HCT116 (cell line): ENCODE measurements at regions not wholly inside any gene's neighbourhood (a gene's known extent, or its start where the extent isn't known, plus 50 kb on each side); places are given as distances from the start of the nearest gene placed in this dataset.

Experiments used
- ATAC-seq: fragments of 200-7000 bp; cut with Tn5 transposase; 2 replicates; pipeline ENCODE4 v1.9.1; 2020; ENCODE audit warnings: mild to moderate bottlenecking, moderate library complexity
- BruUV-seq: library from RNA; stranded (reverse); fragments of 400-500 nt; replicated peaks from 2 replicates; lab custom pipeline; 2021; lab: Mats Ljungman, UMichigan
- CTCF ChIA-PET: fragments of 300-600 bp; sonication (Branson Sonifier 250); formaldehyde crosslinking; loops from one replicate; lab custom pipeline; 2021; ENCODE audit warnings: antibody characterized with exemption; lab: Charles Lee
- POLR2A ChIA-PET: fragments of 300-600, 350-600 bp; sonication (Branson Sonifier 250); formaldehyde crosslinking; loops from one replicate; lab custom pipeline; 2021; ENCODE audit warnings: antibody characterized with exemption; lab: Charles Lee
- RAD21 ChIA-PET, 2 experiments: fragments of 300-600 bp; sonication (Branson Sonifier 250); formaldehyde crosslinking; loops; one replicate each; lab custom pipeline; 2023; ENCODE audit warnings: low total read pairs in 2 of 2; ENCODE audit not compliant: uncharacterized antibody in 2 of 2, unreplicated experiment in 2 of 2, low non-redundant PET in 1 of 2; lab: Charles Lee
- DNase-seq: peaks from one replicate; pipeline ENCODE4 v3.0.0-alpha.2; 2010; ENCODE audit warnings: low read depth, low spot score
- H2AFZ ChIP-seq: fragments of 200-600 bp; shearing (Covaris generic), sonication (generic); 2 replicates; pipeline ENCODE4 v1.6.1; 2017; ENCODE audit warnings: low read depth, mixed run types, mixed read lengths, antibody characterized with exemption, low read length; ENCODE audit not compliant: poor library complexity, severe bottlenecking
- H3K27ac ChIP-seq: 2 replicates; pipeline ENCODE4 v1.5.1; 2012; ENCODE audit warnings: low read depth, low read length
- H3K27me3 ChIP-seq: fragments of 200-600 bp; sonication (generic); 2 replicates; pipeline ENCODE4 v1.6.1; 2016; ENCODE audit warnings: mixed run types, low read length, mixed read lengths; ENCODE audit not compliant: insufficient read depth
- H3K36me3 ChIP-seq, 2 experiments: fragments of 200-500 bp in 1 of 2; fragments of 200-600 bp in 1 of 2; sonication (Bioruptor generic) in 1 of 2; sonication (generic) in 1 of 2; 2 replicates each; pipeline versions ENCODE4 v1.5.1 to v1.6.1; 2014 to 2016; ENCODE audit warnings: low read length in 2 of 2, inconsistent platforms in 1 of 2, mixed read lengths in 1 of 2, mixed run types in 1 of 2; ENCODE audit not compliant: insufficient read depth in 2 of 2, control insufficient read depth in 1 of 2
- H3K4me1 ChIP-seq, 2 experiments: fragments of 200-600 bp in 1 of 2; sonication (generic) in 1 of 2; 2 replicates each; pipeline versions ENCODE4 v1.5.1 to v1.6.1; 2012 to 2017; ENCODE audit warnings: low read length in 2 of 2, inconsistent platforms in 1 of 2, mild to moderate bottlenecking in 1 of 2, mixed read lengths in 1 of 2, mixed run types in 1 of 2, moderate library complexity in 1 of 2; ENCODE audit not compliant: insufficient read depth in 2 of 2, control insufficient read depth in 1 of 2
- H3K4me2 ChIP-seq: fragments of 200-600 bp; sonication (generic); 2 replicates; pipeline ENCODE4 v1.6.1; 2017; ENCODE audit warnings: mixed run types, low read length, mixed read lengths
- H3K4me3 ChIP-seq, 2 experiments: fragments of 200-600 bp in 1 of 2; sonication (generic) in 1 of 2; replicated peaks in 1 of 2; 2 replicates each; pipeline ENCODE4 v1.5.1; 2011 to 2016; ENCODE audit warnings: low read length in 2 of 2, control low read depth in 1 of 2, low read depth in 1 of 2, mild to moderate bottlenecking in 1 of 2, mixed read lengths in 1 of 2, mixed run types in 1 of 2
- H3K79me2 ChIP-seq: fragments of 200-600 bp; sonication (generic); 2 replicates; pipeline ENCODE4 v1.6.1; 2017; ENCODE audit warnings: mild to moderate bottlenecking, mixed run types, low read length, moderate library complexity, mixed read lengths; ENCODE audit not compliant: insufficient read depth
- H3K9ac ChIP-seq: fragments of 200-600 bp; sonication (generic); 2 replicates; pipeline ENCODE4 v1.6.1; 2016; ENCODE audit warnings: low read length, mixed read lengths
- H3K9me2 ChIP-seq: fragments of 200-600 bp; sonication (generic), shearing (Covaris generic); 2 replicates; pipeline ENCODE4 v1.6.1; 2017; ENCODE audit warnings: mixed run types, mild to moderate bottlenecking, moderate library complexity; ENCODE audit not compliant: insufficient read depth
- H3K9me3 ChIP-seq, 2 experiments: fragments of 200-500 bp in 1 of 2; fragments of 200-600 bp in 1 of 2; sonication (Bioruptor generic) in 1 of 2; sonication (generic) in 1 of 2; 2 replicates each; pipeline ENCODE4 v1.6.1; 2014 to 2017; ENCODE audit warnings: low read length in 2 of 2, mixed read lengths in 2 of 2, inconsistent platforms in 1 of 2, low read depth in 1 of 2, mild to moderate bottlenecking in 1 of 2, mixed run types in 1 of 2, moderate library complexity in 1 of 2; ENCODE audit not compliant: control insufficient read depth in 1 of 2, insufficient read depth in 1 of 2
- H4K20me1 ChIP-seq: fragments of 200-600 bp; sonication (generic), shearing (Covaris generic); 2 replicates; pipeline ENCODE4 v1.6.1; 2017; ENCODE audit warnings: mixed run types, mild to moderate bottlenecking, moderate library complexity; ENCODE audit not compliant: insufficient read depth
- CEBPB ChIP-seq: IDR thresholded peaks from 2 replicates; pipeline ENCODE4 v1.6.1; 2012; ENCODE audit warnings: low read depth
- EGR1 ChIP-seq: IDR thresholded peaks from 2 replicates; pipeline ENCODE4 v1.6.1; 2012; ENCODE audit warnings: low read depth
- EZH2phosphoT487 ChIP-seq: fragments of 200-600 bp; IDR thresholded peaks from 2 replicates; pipeline ENCODE4 v1.6.1; 2018; ENCODE audit warnings: antibody characterized with exemption, borderline replicate concordance
- FOSL1 ChIP-seq: IDR thresholded peaks from 2 replicates; pipeline ENCODE4 v1.6.1; 2012; ENCODE audit warnings: low read depth
- JUND ChIP-seq: IDR thresholded peaks from 2 replicates; pipeline ENCODE4 v1.6.1; 2012
- POLR2AphosphoS5 ChIP-seq: IDR thresholded peaks from 2 replicates; pipeline ENCODE4 v1.6.1; 2011; ENCODE audit warnings: mild to moderate bottlenecking, low read depth, low read length, moderate library complexity
- REST ChIP-seq: IDR thresholded peaks from 2 replicates; pipeline ENCODE4 v1.6.1; 2012; ENCODE audit warnings: low read depth
- SIN3A ChIP-seq: IDR thresholded peaks from 2 replicates; pipeline ENCODE4 v1.6.1; 2012; ENCODE audit warnings: low read depth
- SP1 ChIP-seq: IDR thresholded peaks from 2 replicates; pipeline ENCODE4 v1.6.1; 2012; ENCODE audit warnings: low read depth
- SRF ChIP-seq: IDR thresholded peaks from 2 replicates; pipeline ENCODE4 v1.6.1; 2012; ENCODE audit warnings: low read depth
- ZFX ChIP-seq: fragments of 450-650 bp; IDR thresholded peaks from 2 replicates; pipeline ENCODE4 v1.6.1; 2017
- ZNF274 ChIP-seq: fragments of 200-500 bp; sonication (Bioruptor generic); IDR thresholded peaks from 2 replicates; pipeline ENCODE4 v1.6.1; 2014; ENCODE audit warnings: mild to moderate bottlenecking, low read depth, low read length, inconsistent platforms
- intact Hi-C: fragments of 100-400 bp; cut with micrococcal nuclease; formaldehyde crosslinking; loops from 2 replicates; pipeline ENCODE4 v1.10.0; 2022
- TF ChIP-seq, protein P1 (sequence below): IDR thresholded peaks from 2 replicates; pipeline ENCODE4 v1.6.1; 2012
- TF ChIP-seq, protein P2 (sequence below): IDR thresholded peaks from 2 replicates; pipeline ENCODE4 v1.6.1; 2012
- TF ChIP-seq, protein P3 (sequence below), 3 experiments: fragments of 200-600 bp in 1 of 3; sonication (generic) in 1 of 3; IDR thresholded peaks in 2 of 3; conservative IDR thresholded peaks in 1 of 3; 2 replicates each; pipeline ENCODE4 v1.5.1; 2012 to 2017; ENCODE audit warnings: low read depth in 2 of 3, low read length in 2 of 3, antibody characterized with exemption in 1 of 3, borderline replicate concordance in 1 of 3, control low read depth in 1 of 3, mild to moderate bottlenecking in 1 of 3, mixed read lengths in 1 of 3, mixed run types in 1 of 3, moderate library complexity in 1 of 3; ENCODE audit not compliant: insufficient read depth in 1 of 3

DNA sequence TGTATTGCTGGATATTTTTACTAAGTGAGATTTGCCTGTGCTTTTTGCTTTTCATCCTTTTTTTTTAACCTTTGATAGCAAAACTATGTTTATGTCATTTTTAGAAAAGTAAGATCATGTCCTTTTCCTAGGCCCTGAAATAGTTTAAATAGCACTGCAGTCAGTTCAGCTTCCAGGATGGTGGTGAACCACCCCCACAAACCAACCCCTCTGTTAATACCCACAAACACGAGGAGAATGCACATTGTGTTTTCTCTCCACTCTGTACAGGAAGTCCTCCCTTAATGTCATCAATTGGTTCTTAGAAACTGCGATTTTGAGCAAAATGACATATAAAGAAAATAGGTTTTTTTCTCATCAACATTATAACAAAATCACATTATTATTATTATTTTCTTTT is 117.7 kb upstream of the DSCAM start:
- H3K4me2 ChIP-seq, result no peak overlapping the region
- H3K27me3 ChIP-seq, result no peaks in the 10 kb centered on the region
- H3K4me3 ChIP-seq, result no peak overlapping the region
- no peaks in the 10 kb centered on the region for H4K20me1 ChIP-seq
- BruUV-seq, result no TSS peak
- DNase-seq (no peak), ATAC-seq (no peak)
- H2AFZ ChIP-seq, result no peak overlapping the region
- no peak overlapping the region for H3K27ac ChIP-seq
- no peak overlapping the region for H3K9ac ChIP-seq
- no peaks in the 10 kb centered on the region for H3K9me2 ChIP-seq
- intact Hi-C loops, result no loop called here
- ChIA-PET POLR2A (no interaction called here), RAD21 (no interaction called here), CTCF (no interaction called here)
- no peaks in the 10 kb centered on the region for H3K36me3 ChIP-seq
- peaks cover 0 to 17% of the 10 kb centered on the region in 2 experiments; a peak in 2 of 4 replicates for H3K9me3 ChIP-seq
- TF ChIP-seq ZNF274, result no peak
- no peak for TF ChIP-seq SRF
- no peaks in the 10 kb centered on the region for H3K4me1 ChIP-seq
- H3K79me2 ChIP-seq, result no peaks in the 10 kb centered on the region

DNA sequence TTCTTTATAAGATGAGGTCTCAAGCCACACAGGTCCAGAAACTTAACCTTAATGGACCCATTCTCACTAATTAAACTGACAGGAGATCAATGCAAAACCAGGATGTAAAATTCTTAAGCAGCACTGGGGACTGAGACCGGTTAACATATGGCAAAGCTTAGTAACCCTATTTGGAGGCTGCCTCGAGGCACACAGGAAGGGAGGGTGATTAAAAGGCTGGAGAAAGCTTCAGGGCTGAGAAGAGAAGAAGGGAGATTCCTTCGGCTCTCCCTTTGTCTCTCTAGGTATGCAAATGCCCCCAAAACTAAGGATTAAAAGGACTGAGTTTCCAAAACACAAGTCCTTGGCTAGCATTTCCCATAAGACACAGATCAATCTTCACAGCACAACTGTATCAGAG is 120.8 kb upstream of the DSCAM start:
- Histone ChIP-seq H3K9me3 (peaks cover 0 to 28% of the 10 kb centered on the region in 2 experiments; a peak in 2 of 4 replicates), H3K9me2 (no peaks in the 10 kb centered on the region), H3K36me3 (no peaks in the 10 kb centered on the region), H3K27ac (no peak overlapping the region), H2AFZ (no peak overlapping the region), H3K4me1 (no peaks in the 10 kb centered on the region), H3K9ac (no peak overlapping the region), H3K4me3 (no peak overlapping the region), H3K79me2 (no peaks in the 10 kb centered on the region), H4K20me1 (no peaks in the 10 kb centered on the region), H3K4me2 (no peak overlapping the region), H3K27me3 (no peaks in the 10 kb centered on the region)
- no peak for ATAC-seq
- intact Hi-C loops, result no loop called here
- CTCF ChIA-PET, result no interaction called here
- POLR2A ChIA-PET, result no interaction called here
- DNase-seq, result no peak
- RAD21 ChIA-PET, result no interaction called here
- BruUV-seq, result no TSS peak
- TF ChIP-seq CEBPB (no peak), EGR1 (no peak), JUND (no peak), FOSL1 (no peak), REST (no peak), SP1 (no peak), ZFX (no peak), SIN3A (no peak), EZH2phosphoT487 (no peak), POLR2AphosphoS5 (no peak)
- TF ChIP-seq, protein P1, sequence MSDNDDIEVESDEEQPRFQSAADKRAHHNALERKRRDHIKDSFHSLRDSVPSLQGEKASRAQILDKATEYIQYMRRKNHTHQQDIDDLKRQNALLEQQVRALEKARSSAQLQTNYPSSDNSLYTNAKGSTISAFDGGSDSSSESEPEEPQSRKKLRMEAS, result no peak
- TF ChIP-seq, protein P2, sequence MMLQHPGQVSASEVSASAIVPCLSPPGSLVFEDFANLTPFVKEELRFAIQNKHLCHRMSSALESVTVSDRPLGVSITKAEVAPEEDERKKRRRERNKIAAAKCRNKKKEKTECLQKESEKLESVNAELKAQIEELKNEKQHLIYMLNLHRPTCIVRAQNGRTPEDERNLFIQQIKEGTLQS, result no peak
- TF ChIP-seq, protein P3, sequence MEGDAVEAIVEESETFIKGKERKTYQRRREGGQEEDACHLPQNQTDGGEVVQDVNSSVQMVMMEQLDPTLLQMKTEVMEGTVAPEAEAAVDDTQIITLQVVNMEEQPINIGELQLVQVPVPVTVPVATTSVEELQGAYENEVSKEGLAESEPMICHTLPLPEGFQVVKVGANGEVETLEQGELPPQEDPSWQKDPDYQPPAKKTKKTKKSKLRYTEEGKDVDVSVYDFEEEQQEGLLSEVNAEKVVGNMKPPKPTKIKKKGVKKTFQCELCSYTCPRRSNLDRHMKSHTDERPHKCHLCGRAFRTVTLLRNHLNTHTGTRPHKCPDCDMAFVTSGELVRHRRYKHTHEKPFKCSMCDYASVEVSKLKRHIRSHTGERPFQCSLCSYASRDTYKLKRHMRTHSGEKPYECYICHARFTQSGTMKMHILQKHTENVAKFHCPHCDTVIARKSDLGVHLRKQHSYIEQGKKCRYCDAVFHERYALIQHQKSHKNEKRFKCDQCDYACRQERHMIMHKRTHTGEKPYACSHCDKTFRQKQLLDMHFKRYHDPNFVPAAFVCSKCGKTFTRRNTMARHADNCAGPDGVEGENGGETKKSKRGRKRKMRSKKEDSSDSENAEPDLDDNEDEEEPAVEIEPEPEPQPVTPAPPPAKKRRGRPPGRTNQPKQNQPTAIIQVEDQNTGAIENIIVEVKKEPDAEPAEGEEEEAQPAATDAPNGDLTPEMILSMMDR (IDR thresholded peaks at IDR 0.05 in 2 of 3, conservative IDR thresholded peaks at IDR 0.05 in 1 of 3; ENCODE audit: borderline replicate concordance in 1 of 3, insufficient read depth in 1 of 3, low read depth in 2 of 3, low read length in 2 of 3), result no peak
